HG02759 (cell line): ENCODE measurements at regions not wholly inside any gene's neighbourhood (a gene's known extent, or its start where the extent isn't known, plus 50 kb on each side); places are given as distances from the start of the nearest gene placed in this dataset.
"Not testable (repeated sequence)": the region's sequence is repeated elsewhere in the genome, so short reads cannot be mapped to it uniquely, and the experiment has no call there.

Source experiments
- ATAC-seq: cut with Tn5 transposase; IDR thresholded peaks from one replicate; pipeline ENCODE4 v1.9.1; 2021; ENCODE audit warnings: mild to moderate bottlenecking, moderate library complexity; ENCODE audit not compliant: unreplicated experiment

- not testable (repeated sequence) for ATAC-seq
Observed at GRCh38 chr10:47646686-47647273, 116.6 kb downstream of the SYT15B start.

- ATAC-seq: not testable (repeated sequence)
Observed at GRCh38 chr10:47626975-47627374, 103.5 kb upstream of the AGAP9 start.

GRCh38 chr10:47622719-47623118, 99.3 kb upstream of the AGAP9 start:
- ATAC-seq: not testable (repeated sequence)

GRCh38 chr10:47619300-47620012, 96.0 kb upstream of the AGAP9 start:
- not testable (repeated sequence) for ATAC-seq

GRCh38 chr10:47609311-47609710, 85.9 kb upstream of the AGAP9 start:
- ATAC-seq: not testable (repeated sequence)

- not testable (repeated sequence) for ATAC-seq
Observed at GRCh38 chr10:47605791-47606773, 82.6 kb upstream of the AGAP9 start.

GRCh38 chr10:47600604-47601003, 77.2 kb upstream of the AGAP9 start:
- ATAC-seq: not testable (repeated sequence)

GRCh38 chr10:47600127-47600526, 76.7 kb upstream of the AGAP9 start:
- ATAC-seq: not testable (repeated sequence)

GRCh38 chr10:47599657-47600056, 76.2 kb upstream of the AGAP9 start:
- not testable (repeated sequence) for ATAC-seq

- ATAC-seq: not testable (repeated sequence)
Observed at GRCh38 chr10:47593805-47594204, 70.4 kb upstream of the AGAP9 start.

GRCh38 chr10:47593129-47593528, 69.7 kb upstream of the AGAP9 start:
- ATAC-seq: not testable (repeated sequence)

GRCh38 chr10:47590956-47591355, 67.5 kb upstream of the AGAP9 start:
- peak; percentile 54 for ATAC-seq

GRCh38 chr10:47590534-47590933, 67.1 kb upstream of the AGAP9 start:
- ATAC-seq: peak; percentile 52

GRCh38 chr10:47582051-47582450, 58.6 kb upstream of the AGAP9 start:
- ATAC-seq: not testable (repeated sequence)

- not testable (repeated sequence) for ATAC-seq
Observed at GRCh38 chr10:47580063-47580462, 56.6 kb upstream of the AGAP9 start.

- ATAC-seq: peak; percentile 97
Observed at GRCh38 chr10:47578547-47578946, 55.1 kb upstream of the AGAP9 start.
